Esophagus muscularis mucosa (tissue), 3 donors: ENCODE measurements at regions not wholly inside any gene's neighbourhood (a gene's known extent, or its start where the extent isn't known, plus 50 kb on each side); places are given as distances from the start of the nearest gene placed in this dataset.

Source experiments
- CTCF ChIP-seq, 3 experiments: fragments of 200-600 bp in 2 of 3; fragments of 450-650 bp in 1 of 3; sonication (generic) in 2 of 3; IDR thresholded peaks; one replicate each; pipeline ENCODE4 v1.5.1; 2017 to 2019; ENCODE audit warnings: antibody characterized with exemption in 3 of 3, mild to moderate bottlenecking in 2 of 3, moderate library complexity in 1 of 3
- POLR2AphosphoS5 ChIP-seq, 2 donors: sonication (generic); formaldehyde crosslinking; IDR thresholded peaks; one replicate each; pipeline ENCODE4 v1.6.1; 2017; ENCODE audit warnings: antibody characterized with exemption in 2 of 2

- no peak for TF ChIP-seq CTCF (IDR thresholded peaks at IDR 0.05)
- TF ChIP-seq POLR2AphosphoS5 (IDR thresholded peaks at IDR 0.05) = no peak
Observed at GRCh38 chr2:21833767-21834166, 710.0 kb downstream of the TDRD15 start.
